ENCODE measurements at regions not wholly inside any gene's neighbourhood (a gene's known extent, or its start where the extent isn't known, plus 50 kb on each side); places are given as distances from the start of the nearest gene placed in this dataset.

- Mint-ChIP-seq H3K9me3 (ENCODE audit: unreplicated experiment) (peaks cover 4% of the 10 kb centered on the region), H3K4me1 (ENCODE audit: unreplicated experiment) (no peaks in the 10 kb centered on the region), H3K27ac (ENCODE audit: unreplicated experiment) (no peak overlapping the region), H3K27me3 (ENCODE audit: unreplicated experiment) (peaks cover 2% of the 10 kb centered on the region), H3K36me3 (ENCODE audit: low read depth, unreplicated experiment) (no peaks in the 10 kb centered on the region), H3K4me3 (ENCODE audit: unreplicated experiment) (no peak overlapping the region)
- DNase-seq (ENCODE audit: low spot score) = no peak
- TF ChIP-seq CTCF (IDR thresholded peaks at IDR 0.05; ENCODE audit: unreplicated experiment) = no peak
Measured at GRCh38 chr5:61896811-61897210, 409.2 kb upstream of the KIF2A start.

- no peak for DNase-seq (ENCODE audit: low spot score)
- no peak overlapping the region for H3K4me3 Mint-ChIP-seq (ENCODE audit: unreplicated experiment)
Measured at GRCh38 chr5:61897251-61897650, 408.8 kb upstream of the KIF2A start.

GRCh38 chr5:61901997-61902396 lies 404.0 kb upstream of the KIF2A start:
- Mint-ChIP-seq H3K4me3 (ENCODE audit: unreplicated experiment) (no peak overlapping the region), H3K27ac (ENCODE audit: unreplicated experiment) (no peak overlapping the region), H3K36me3 (ENCODE audit: low read depth, unreplicated experiment) (no peaks in the 10 kb centered on the region), H3K4me1 (ENCODE audit: unreplicated experiment) (no peaks in the 10 kb centered on the region), H3K27me3 (ENCODE audit: unreplicated experiment) (peaks cover 2% of the 10 kb centered on the region), H3K9me3 (ENCODE audit: unreplicated experiment) (no peaks in the 10 kb centered on the region)
- no peak for DNase-seq (ENCODE audit: low spot score)
- no peak for TF ChIP-seq CTCF (IDR thresholded peaks at IDR 0.05; ENCODE audit: unreplicated experiment)

More at GRCh38 chr5:61897251-61897650, 408.8 kb upstream of the KIF2A start:
- Mint-ChIP-seq H3K27ac (ENCODE audit: unreplicated experiment) (no peak overlapping the region), H3K9me3 (ENCODE audit: unreplicated experiment) (peaks cover 4% of the 10 kb centered on the region), H3K4me1 (ENCODE audit: unreplicated experiment) (no peaks in the 10 kb centered on the region), H3K27me3 (ENCODE audit: unreplicated experiment) (peaks cover 2% of the 10 kb centered on the region), H3K36me3 (ENCODE audit: low read depth, unreplicated experiment) (no peaks in the 10 kb centered on the region)
- no peak for TF ChIP-seq CTCF (IDR thresholded peaks at IDR 0.05; ENCODE audit: unreplicated experiment)

GRCh38 chr5:61904730-61905129 lies 401.3 kb upstream of the KIF2A start:
- TF ChIP-seq CTCF (IDR thresholded peaks at IDR 0.05; ENCODE audit: unreplicated experiment) = no peak
- H3K9me3 Mint-ChIP-seq (ENCODE audit: unreplicated experiment) = no peaks in the 10 kb centered on the region
- no peak overlapping the region for H3K4me3 Mint-ChIP-seq (ENCODE audit: unreplicated experiment)
- H3K27me3 Mint-ChIP-seq (ENCODE audit: unreplicated experiment) = no peaks in the 10 kb centered on the region
- no peaks in the 10 kb centered on the region for H3K4me1 Mint-ChIP-seq (ENCODE audit: unreplicated experiment)
- H3K27ac Mint-ChIP-seq (ENCODE audit: unreplicated experiment) = no peak overlapping the region
- no peaks in the 10 kb centered on the region for H3K36me3 Mint-ChIP-seq (ENCODE audit: low read depth, unreplicated experiment)
- no peak for DNase-seq (ENCODE audit: low spot score)

GRCh38 chr5:61905613-61906012 lies 400.4 kb upstream of the KIF2A start:
- H3K27me3 Mint-ChIP-seq (ENCODE audit: unreplicated experiment) = peaks cover 4% of the 10 kb centered on the region
- H3K9me3 Mint-ChIP-seq (ENCODE audit: unreplicated experiment) = no peaks in the 10 kb centered on the region
- H3K27ac Mint-ChIP-seq (ENCODE audit: unreplicated experiment) = no peak overlapping the region
- DNase-seq (ENCODE audit: low spot score) = no peak
- TF ChIP-seq CTCF (IDR thresholded peaks at IDR 0.05; ENCODE audit: unreplicated experiment) = no peak
- H3K4me1 Mint-ChIP-seq (ENCODE audit: unreplicated experiment) = no peaks in the 10 kb centered on the region
- no peaks in the 10 kb centered on the region for H3K36me3 Mint-ChIP-seq (ENCODE audit: low read depth, unreplicated experiment)
- no peak overlapping the region for H3K4me3 Mint-ChIP-seq (ENCODE audit: unreplicated experiment)
